ENCODE measurements at regions not wholly inside any gene's neighbourhood (a gene's known extent, or its start where the extent isn't known, plus 50 kb on each side); places are given as distances from the start of the nearest gene placed in this dataset.

GRCh38 chr13:23980160-23980551 lies 82.9 kb upstream of the C1QTNF9B start:
- TF ChIP-seq CTCF (IDR thresholded peaks at IDR 0.05; ENCODE audit: insufficient read depth, low read depth, low read length) = no peak
- no peak for TF ChIP-seq EZH2 (IDR thresholded peaks at IDR 0.05; ENCODE audit: insufficient read depth, low read length)

Measured in astrocyte (in vitro differentiated cells and primary cell).